ENCODE measurements at regions not wholly inside any gene's neighbourhood (a gene's known extent, or its start where the extent isn't known, plus 50 kb on each side); places are given as distances from the start of the nearest gene placed in this dataset.
"Not testable (repeated sequence)": the region's sequence is repeated elsewhere in the genome, so short reads cannot be mapped to it uniquely, and the experiment has no call there.

GRCh38 chr20:53863039-53863438 is 207.4 kb downstream of the BCAS1 start:
- not testable (repeated sequence) for H3K9ac ChIP-seq (ENCODE audit: low read depth, low read length); H3K36me3 ChIP-seq (ENCODE audit: insufficient read depth, low read depth, low read length); H3K4me3 ChIP-seq (ENCODE audit: low read length); H3K9me3 ChIP-seq (ENCODE audit: insufficient read depth, low read depth, low read length); H3K27me3 ChIP-seq (ENCODE audit: insufficient read depth, low read length); H3K27ac ChIP-seq (ENCODE audit: low read length)
- peaks cover 43% of the 10 kb centered on the region for H3K4me1 ChIP-seq (ENCODE audit: insufficient read depth, low read length)

DNA sequence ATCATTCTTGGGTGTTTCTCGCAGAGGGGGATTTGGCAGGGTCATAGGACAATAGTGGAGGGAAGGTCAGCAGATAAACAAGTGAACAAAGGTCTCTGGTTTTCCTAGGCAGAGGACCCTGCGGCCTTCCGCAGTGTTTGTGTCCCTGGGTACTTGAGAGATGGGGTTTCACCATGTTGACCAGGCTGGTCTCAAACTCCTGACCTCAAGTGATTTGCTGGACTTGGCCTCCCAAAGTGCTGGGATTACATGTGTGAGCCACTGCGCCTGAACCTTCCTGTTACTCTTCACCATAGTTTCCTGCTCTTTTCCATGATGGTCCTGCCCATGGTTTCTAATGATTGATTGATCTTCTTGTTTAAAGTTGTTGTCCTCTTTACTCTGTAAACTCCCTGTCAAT is 207.9 kb downstream of the BCAS1 start:
- H3K27ac ChIP-seq (ENCODE audit: low read length); H3K27me3 ChIP-seq (ENCODE audit: insufficient read depth, low read length); H3K36me3 ChIP-seq (ENCODE audit: insufficient read depth, low read depth, low read length); H3K4me3 ChIP-seq (ENCODE audit: low read length); H3K9me3 ChIP-seq (ENCODE audit: insufficient read depth, low read depth, low read length); H3K9ac ChIP-seq (ENCODE audit: low read depth, low read length): not testable (repeated sequence)
- peaks cover 42% of the 10 kb centered on the region for H3K4me1 ChIP-seq (ENCODE audit: insufficient read depth, low read length)

DNA sequence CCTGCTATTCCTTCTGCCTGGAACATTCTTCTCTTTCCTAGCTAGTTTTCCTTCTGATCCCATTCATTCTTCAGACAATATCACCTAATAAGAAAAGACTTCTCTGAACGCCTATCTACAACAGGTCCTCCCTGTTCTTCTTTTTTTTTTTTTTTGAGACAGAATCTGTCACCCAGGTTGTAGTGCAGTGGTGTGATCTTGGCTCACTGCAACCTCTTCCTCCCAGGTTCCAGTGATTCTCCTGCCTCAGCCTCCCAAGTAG is 208.3 kb downstream of the BCAS1 start:
- H3K27ac ChIP-seq (ENCODE audit: low read length); H3K9me3 ChIP-seq (ENCODE audit: insufficient read depth, low read depth, low read length); H3K4me3 ChIP-seq (ENCODE audit: low read length); H3K27me3 ChIP-seq (ENCODE audit: insufficient read depth, low read length); H3K9ac ChIP-seq (ENCODE audit: low read depth, low read length); H3K36me3 ChIP-seq (ENCODE audit: insufficient read depth, low read depth, low read length): not testable (repeated sequence)
- peaks cover 41% of the 10 kb centered on the region for H3K4me1 ChIP-seq (ENCODE audit: insufficient read depth, low read length)

DNA sequence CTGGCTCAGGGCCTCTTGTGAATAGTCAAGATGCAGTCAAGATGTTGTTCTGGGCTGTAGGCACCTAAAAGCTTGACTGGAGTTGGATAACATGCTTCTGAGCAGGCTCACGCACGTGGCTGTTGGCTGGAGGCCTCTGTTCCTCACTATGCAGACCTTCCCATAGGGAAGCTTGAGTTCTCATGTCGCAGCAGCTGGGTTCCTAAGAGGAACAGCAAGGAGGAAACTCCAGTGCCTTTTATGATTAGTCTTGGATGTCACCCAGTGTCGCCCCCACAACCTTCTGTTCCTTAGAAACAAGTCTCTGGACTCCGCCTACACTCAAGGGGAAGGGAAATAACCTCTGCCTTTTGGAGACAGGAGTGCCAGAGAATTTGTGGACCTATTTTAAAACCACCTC is 210.7 kb downstream of the BCAS1 start:
- Histone ChIP-seq H3K9ac (ENCODE audit: low read depth, low read length) (no peak overlapping the region), H3K36me3 (ENCODE audit: insufficient read depth, low read depth, low read length) (no peaks in the 10 kb centered on the region), H3K4me3 (ENCODE audit: low read length) (no peak overlapping the region), H3K27ac (ENCODE audit: low read length) (no peak overlapping the region), H3K27me3 (ENCODE audit: insufficient read depth, low read length) (no peaks in the 10 kb centered on the region), H3K4me1 (ENCODE audit: insufficient read depth, low read length) (peaks cover 19% of the 10 kb centered on the region; the same call in 1 of the 2 replicates), H3K9me3 (ENCODE audit: insufficient read depth, low read depth, low read length) (no peaks in the 10 kb centered on the region)

GRCh38 chr20:53859009-53859408 is 211.4 kb downstream of the BCAS1 start:
- not testable (repeated sequence) for H3K36me3 ChIP-seq (ENCODE audit: insufficient read depth, low read depth, low read length); H3K9ac ChIP-seq (ENCODE audit: low read depth, low read length); H3K4me3 ChIP-seq (ENCODE audit: low read length); H3K9me3 ChIP-seq (ENCODE audit: insufficient read depth, low read depth, low read length); H3K27ac ChIP-seq (ENCODE audit: low read length); H3K27me3 ChIP-seq (ENCODE audit: insufficient read depth, low read length)
- H3K4me1 ChIP-seq (ENCODE audit: insufficient read depth, low read length), result peaks cover 14% of the 10 kb centered on the region; the same call in 1 of the 2 replicates

GRCh38 chr20:53858516-53858915 is 211.9 kb downstream of the BCAS1 start:
- not testable (repeated sequence) for H3K9me3 ChIP-seq (ENCODE audit: insufficient read depth, low read depth, low read length); H3K4me1 ChIP-seq (ENCODE audit: insufficient read depth, low read length); H3K9ac ChIP-seq (ENCODE audit: low read depth, low read length); H3K27me3 ChIP-seq (ENCODE audit: insufficient read depth, low read length); H3K4me3 ChIP-seq (ENCODE audit: low read length); H3K36me3 ChIP-seq (ENCODE audit: insufficient read depth, low read depth, low read length); H3K27ac ChIP-seq (ENCODE audit: low read length)

DNA sequence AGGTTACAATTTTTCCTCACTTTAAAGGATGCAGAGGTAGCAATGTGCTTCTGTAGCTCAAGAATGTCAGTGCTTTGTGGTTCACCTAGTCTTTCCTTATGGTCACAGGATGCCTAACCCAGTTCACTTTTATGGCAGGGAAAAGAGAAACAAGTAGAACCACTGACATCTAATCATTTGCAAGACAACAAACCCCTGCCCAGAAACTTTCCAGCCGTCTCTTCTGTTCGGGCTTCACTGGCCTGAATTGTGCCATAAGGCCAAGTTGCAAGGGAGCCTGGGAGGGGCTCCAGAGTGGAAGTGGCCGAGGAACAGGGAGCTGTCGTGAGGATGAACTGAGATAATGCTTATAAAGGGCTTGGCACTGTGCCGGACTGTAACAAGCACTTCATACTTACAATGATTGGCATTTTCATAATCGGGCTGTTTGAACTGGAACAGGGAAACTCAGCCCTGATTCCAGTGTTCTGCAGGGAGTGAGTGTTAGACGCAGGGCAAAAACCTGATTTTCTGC is 212.6 kb downstream of the BCAS1 start:
- Histone ChIP-seq H3K27ac (ENCODE audit: low read length) (no peak overlapping the region), H3K4me1 (ENCODE audit: insufficient read depth, low read length) (peaks cover 9% of the 10 kb centered on the region; the same call in 1 of the 2 replicates), H3K4me3 (ENCODE audit: low read length) (no peak overlapping the region), H3K27me3 (ENCODE audit: insufficient read depth, low read length) (no peaks in the 10 kb centered on the region), H3K9ac (ENCODE audit: low read depth, low read length) (no peak overlapping the region), H3K36me3 (ENCODE audit: insufficient read depth, low read depth, low read length) (no peaks in the 10 kb centered on the region), H3K9me3 (ENCODE audit: insufficient read depth, low read depth, low read length) (no peaks in the 10 kb centered on the region)

- Histone ChIP-seq H3K4me3 (ENCODE audit: low read length) (no peak overlapping the region), H3K9ac (ENCODE audit: low read depth, low read length) (no peak overlapping the region), H3K27ac (ENCODE audit: low read length) (no peak overlapping the region), H3K27me3 (ENCODE audit: insufficient read depth, low read length) (no peaks in the 10 kb centered on the region), H3K9me3 (ENCODE audit: insufficient read depth, low read depth, low read length) (no peaks in the 10 kb centered on the region), H3K4me1 (ENCODE audit: insufficient read depth, low read length) (peaks cover 9% of the 10 kb centered on the region; the same call in 1 of the 2 replicates), H3K36me3 (ENCODE audit: insufficient read depth, low read depth, low read length) (no peaks in the 10 kb centered on the region)
These were observed 213.8 kb downstream of the BCAS1 start for GRCh38 chr20:53856300-53857295.

GRCh38 chr20:53855733-53856132 is 214.7 kb downstream of the BCAS1 start:
- no peaks in the 10 kb centered on the region for H3K27me3 ChIP-seq (ENCODE audit: insufficient read depth, low read length)
- H3K27ac ChIP-seq (ENCODE audit: low read length), result no peak overlapping the region
- no peaks in the 10 kb centered on the region for H3K9me3 ChIP-seq (ENCODE audit: insufficient read depth, low read depth, low read length)
- H3K36me3 ChIP-seq (ENCODE audit: insufficient read depth, low read depth, low read length), result no peaks in the 10 kb centered on the region
- no peak overlapping the region for H3K4me3 ChIP-seq (ENCODE audit: low read length)
- H3K4me1 ChIP-seq (ENCODE audit: insufficient read depth, low read length), result peaks cover 9% of the 10 kb centered on the region; the same call in 1 of the 2 replicates
- no peak overlapping the region for H3K9ac ChIP-seq (ENCODE audit: low read depth, low read length)

GRCh38 chr20:53854609-53854926 is 215.8 kb downstream of the BCAS1 start:
- H3K4me3 ChIP-seq (ENCODE audit: low read length); H3K36me3 ChIP-seq (ENCODE audit: insufficient read depth, low read depth, low read length); H3K27me3 ChIP-seq (ENCODE audit: insufficient read depth, low read length); H3K27ac ChIP-seq (ENCODE audit: low read length); H3K4me1 ChIP-seq (ENCODE audit: insufficient read depth, low read length); H3K9ac ChIP-seq (ENCODE audit: low read depth, low read length); H3K9me3 ChIP-seq (ENCODE audit: insufficient read depth, low read depth, low read length): not testable (repeated sequence)

DNA sequence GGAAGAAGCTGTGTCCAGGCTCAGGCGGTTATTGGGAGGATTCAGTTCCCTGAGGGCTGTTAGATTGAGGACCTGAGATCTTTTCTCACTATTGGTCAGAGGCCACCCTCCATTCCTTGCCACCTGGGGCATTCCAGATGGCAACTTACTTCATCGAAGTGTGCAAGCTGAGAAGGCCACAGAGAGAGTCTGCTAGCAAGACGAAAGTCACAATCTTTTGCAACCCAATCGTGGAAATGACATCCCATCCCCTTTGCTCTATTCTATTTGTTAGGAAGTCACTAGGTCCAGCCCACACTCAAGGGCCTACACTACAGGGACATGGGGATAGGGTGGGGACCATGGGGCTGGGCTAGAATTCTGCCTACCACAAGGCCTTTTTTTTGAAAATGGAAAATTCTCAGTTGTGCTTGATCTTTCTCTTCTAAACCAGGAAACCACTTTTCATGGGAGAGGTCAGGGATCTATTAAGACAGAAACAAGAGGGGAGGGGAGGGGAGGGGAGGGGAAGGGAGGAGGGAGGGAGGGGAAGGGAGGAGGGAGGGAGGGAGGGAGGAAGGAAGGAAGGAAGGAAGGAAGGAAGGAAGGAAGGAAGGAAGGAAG is 217.2 kb downstream of the BCAS1 start:
- H3K4me3 ChIP-seq (ENCODE audit: low read length), result no peak overlapping the region
- H3K36me3 ChIP-seq (ENCODE audit: insufficient read depth, low read depth, low read length), result no peaks in the 10 kb centered on the region
- peaks cover 9% of the 10 kb centered on the region; the same call in 1 of the 2 replicates for H3K4me1 ChIP-seq (ENCODE audit: insufficient read depth, low read length)
- H3K27me3 ChIP-seq (ENCODE audit: insufficient read depth, low read length), result no peaks in the 10 kb centered on the region
- H3K27ac ChIP-seq (ENCODE audit: low read length), result no peak overlapping the region
- no peaks in the 10 kb centered on the region for H3K9me3 ChIP-seq (ENCODE audit: insufficient read depth, low read depth, low read length)
- H3K9ac ChIP-seq (ENCODE audit: low read depth, low read length), result no peak overlapping the region

- Histone ChIP-seq H3K4me3 (ENCODE audit: low read length) (no peak overlapping the region), H3K27me3 (ENCODE audit: insufficient read depth, low read length) (no peaks in the 10 kb centered on the region), H3K9ac (ENCODE audit: low read depth, low read length) (no peak overlapping the region), H3K36me3 (ENCODE audit: insufficient read depth, low read depth, low read length) (no peaks in the 10 kb centered on the region), H3K27ac (ENCODE audit: low read length) (no peak overlapping the region), H3K4me1 (ENCODE audit: insufficient read depth, low read length) (peaks cover 4% of the 10 kb centered on the region; the same call in 1 of the 2 replicates), H3K9me3 (ENCODE audit: insufficient read depth, low read depth, low read length) (no peaks in the 10 kb centered on the region)
These were observed 217.7 kb downstream of the BCAS1 start for GRCh38 chr20:53852691-53853090.

Data from iPS-20b (cell line).